ENCODE measurements at regions not wholly inside any gene's neighbourhood (a gene's known extent, or its start where the extent isn't known, plus 50 kb on each side); places are given as distances from the start of the nearest gene placed in this dataset.
"Not testable (repeated sequence)": the region's sequence is repeated elsewhere in the genome, so short reads cannot be mapped to it uniquely, and the experiment has no call there.

DNA sequence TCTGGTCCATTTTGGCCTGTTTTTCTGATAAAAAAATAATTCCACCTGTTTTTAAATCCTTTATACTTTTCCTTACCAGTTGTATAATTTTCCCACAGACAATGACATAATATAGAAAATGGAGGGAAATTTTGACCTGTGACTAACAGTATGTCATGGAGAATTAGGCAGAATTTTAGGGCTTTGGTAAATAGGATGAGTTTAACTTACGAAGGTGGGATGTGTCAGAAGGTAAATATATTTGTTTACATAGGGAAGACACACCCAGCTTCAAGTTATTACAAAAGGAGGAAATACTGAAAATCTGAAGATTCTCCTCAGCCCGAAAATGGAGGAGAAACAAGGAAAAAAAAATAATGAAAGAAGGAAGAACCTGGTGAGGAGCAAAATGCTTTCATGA lies 64.6 kb upstream of the PPP3CA start:
- H3K4me3 ChIP-seq (ENCODE audit: low read length), result no peak overlapping the region
- H3K79me2 ChIP-seq (replicated peaks; ENCODE audit: insufficient read depth, low read length), result no peaks in the 10 kb centered on the region
- TF ChIP-seq CTCF (IDR thresholded peaks at IDR 0.05; ENCODE audit: poor library complexity, severe bottlenecking) (no peak), RAD21 (conservative IDR thresholded peaks at IDR 0.05) (no peak)
- no peaks in the 10 kb centered on the region for H3K36me3 ChIP-seq (ENCODE audit: insufficient read depth, low read length)
- no peaks in the 10 kb centered on the region for H3F3A ChIP-seq (ENCODE audit: insufficient read depth, low read length, poor library complexity, severe bottlenecking)
- H3K4me2 ChIP-seq (ENCODE audit: low read length), result no peak overlapping the region
- H3K9me3 ChIP-seq (ENCODE audit: low read length), result no peaks in the 10 kb centered on the region
- H3K27me3 ChIP-seq (ENCODE audit: insufficient read depth, low read depth, low read length), result no peaks in the 10 kb centered on the region
- no peak overlapping the region for H3K27ac ChIP-seq (ENCODE audit: low read length)
- no peaks in the 10 kb centered on the region for H4K20me1 ChIP-seq (ENCODE audit: insufficient read depth)
- H3K9me2 ChIP-seq (ENCODE audit: insufficient read depth, low read length), result no peaks in the 10 kb centered on the region
- no peak overlapping the region for H3K9ac ChIP-seq (ENCODE audit: low read length)
- H2AFZ ChIP-seq (ENCODE audit: low read depth, low read length), result no peak overlapping the region

- H3K79me2 ChIP-seq (replicated peaks; ENCODE audit: insufficient read depth, low read length); H2AFZ ChIP-seq (ENCODE audit: low read depth, low read length); H3F3A ChIP-seq (ENCODE audit: insufficient read depth, low read length, poor library complexity, severe bottlenecking); H3K4me2 ChIP-seq (ENCODE audit: low read length); H3K36me3 ChIP-seq (ENCODE audit: insufficient read depth, low read length); H3K27ac ChIP-seq (ENCODE audit: low read length); H4K20me1 ChIP-seq (ENCODE audit: insufficient read depth); H3K9me3 ChIP-seq (ENCODE audit: low read length); H3K27me3 ChIP-seq (ENCODE audit: insufficient read depth, low read depth, low read length); H3K9ac ChIP-seq (ENCODE audit: low read length); H3K4me3 ChIP-seq (ENCODE audit: low read length); H3K9me2 ChIP-seq (ENCODE audit: insufficient read depth, low read length): not testable (repeated sequence)
Observed at GRCh38 chr4:101411281-101411910, 64.1 kb upstream of the PPP3CA start.

DNA sequence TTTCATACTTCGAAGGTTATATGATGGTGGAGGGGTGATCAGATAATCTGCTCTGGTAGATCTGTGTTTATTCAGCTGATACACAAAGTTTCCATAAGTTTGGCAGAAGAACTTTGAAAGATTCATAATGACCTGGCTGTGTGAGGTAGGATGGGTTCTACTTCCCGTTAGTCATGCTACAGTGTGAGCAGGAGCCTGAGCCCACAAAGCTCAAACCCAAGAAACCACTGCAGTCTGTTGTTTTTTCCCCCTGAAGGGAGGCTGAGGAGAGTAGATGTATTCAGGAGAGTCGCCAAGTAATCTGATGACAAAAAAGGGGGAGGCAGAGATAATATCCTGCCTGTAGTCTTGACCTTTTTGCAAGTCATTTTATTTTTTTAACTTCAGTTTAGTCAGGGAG lies 52.8 kb upstream of the PPP3CA start:
- Histone ChIP-seq H3K27me3 (ENCODE audit: insufficient read depth, low read depth, low read length) (no peaks in the 10 kb centered on the region), H3K4me3 (ENCODE audit: low read length) (no peak overlapping the region), H3K9me2 (ENCODE audit: insufficient read depth, low read length) (no peaks in the 10 kb centered on the region), H3K36me3 (ENCODE audit: insufficient read depth, low read length) (no peaks in the 10 kb centered on the region), H3F3A (ENCODE audit: insufficient read depth, low read length, poor library complexity, severe bottlenecking) (no peaks in the 10 kb centered on the region), H3K9me3 (ENCODE audit: low read length) (no peaks in the 10 kb centered on the region), H3K4me2 (ENCODE audit: low read length) (no peak overlapping the region), H4K20me1 (ENCODE audit: insufficient read depth) (no peaks in the 10 kb centered on the region), H3K27ac (ENCODE audit: low read length) (no peak overlapping the region), H2AFZ (ENCODE audit: low read depth, low read length) (no peak overlapping the region), H3K9ac (ENCODE audit: low read length) (no peak overlapping the region), H3K79me2 (replicated peaks; ENCODE audit: insufficient read depth, low read length) (no peaks in the 10 kb centered on the region)
- TF ChIP-seq MXI1 (conservative IDR thresholded peaks at IDR 0.05; ENCODE audit: poor library complexity, severe bottlenecking) (no peak), POLR2AphosphoS5 (IDR thresholded peaks at IDR 0.05) (no peak), EP300 (conservative IDR thresholded peaks at IDR 0.05; ENCODE audit: poor library complexity, severe bottlenecking) (no peak)

GRCh38 chr4:101398807-101399206 lies 51.5 kb upstream of the PPP3CA start:
- no peak overlapping the region for H3K4me2 ChIP-seq (ENCODE audit: low read length)
- no peaks in the 10 kb centered on the region for H4K20me1 ChIP-seq (ENCODE audit: insufficient read depth)
- TF ChIP-seq CTCF (IDR thresholded peaks at IDR 0.05; ENCODE audit: poor library complexity, severe bottlenecking) (no peak), REST (IDR thresholded peaks at IDR 0.05; ENCODE audit: borderline replicate concordance) (no peak), EP300 (conservative IDR thresholded peaks at IDR 0.05; ENCODE audit: poor library complexity, severe bottlenecking) (no peak), SMC3 (conservative IDR thresholded peaks at IDR 0.05; ENCODE audit: poor library complexity) (no peak), POLR2AphosphoS5 (IDR thresholded peaks at IDR 0.05) (no peak), EZH2 (IDR thresholded peaks at IDR 0.05; ENCODE audit: borderline replicate concordance, insufficient read depth, low read length, poor library complexity, severe bottlenecking) (no peak), TAF1 (IDR thresholded peaks at IDR 0.05; ENCODE audit: low read depth) (no peak), MXI1 (conservative IDR thresholded peaks at IDR 0.05; ENCODE audit: poor library complexity, severe bottlenecking) (no peak), RAD21 (conservative IDR thresholded peaks at IDR 0.05) (no peak)
- no peaks in the 10 kb centered on the region for H3K36me3 ChIP-seq (ENCODE audit: insufficient read depth, low read length)
- no peaks in the 10 kb centered on the region for H3K79me2 ChIP-seq (replicated peaks; ENCODE audit: insufficient read depth, low read length)
- no peak overlapping the region for H3K9ac ChIP-seq (ENCODE audit: low read length)
- H3K9me2 ChIP-seq (ENCODE audit: insufficient read depth, low read length), result no peaks in the 10 kb centered on the region
- no peak overlapping the region for H3K27ac ChIP-seq (ENCODE audit: low read length)
- H3K27me3 ChIP-seq (ENCODE audit: insufficient read depth, low read depth, low read length), result no peaks in the 10 kb centered on the region
- no peak overlapping the region for H2AFZ ChIP-seq (ENCODE audit: low read depth, low read length)
- H3K9me3 ChIP-seq (ENCODE audit: low read length), result no peaks in the 10 kb centered on the region
- H3K4me3 ChIP-seq (ENCODE audit: low read length), result no peak overlapping the region
- H3F3A ChIP-seq (ENCODE audit: insufficient read depth, low read length, poor library complexity, severe bottlenecking), result no peaks in the 10 kb centered on the region
